Activated naive CD4-positive, alpha-beta T cell treated with anti-CD3 and anti-CD28 coated beads, Interleukin-2, amount 50 U/mL, for 24 hours (primary cell): ENCODE measurements at regions not wholly inside any gene's neighbourhood (a gene's known extent, or its start where the extent isn't known, plus 50 kb on each side); places are given as distances from the start of the nearest gene placed in this dataset.
"Not testable (repeated sequence)": the region's sequence is repeated elsewhere in the genome, so short reads cannot be mapped to it uniquely, and the experiment has no call there.

Experiments
- H3K27ac Mint-ChIP-seq: one replicate; pipeline ENCODE4 v1.8.0; 2021; ENCODE audit warnings: mild to moderate bottlenecking, mixed read lengths
- H3K27me3 Mint-ChIP-seq: one replicate; pipeline ENCODE4 v1.8.0; 2021; ENCODE audit warnings: mixed read lengths
- H3K36me3 Mint-ChIP-seq: one replicate; pipeline ENCODE4 v1.8.0; 2021; ENCODE audit warnings: mixed read lengths
- H3K4me1 Mint-ChIP-seq: one replicate; pipeline ENCODE4 v1.8.0; 2021; ENCODE audit warnings: mixed read lengths
- H3K4me3 Mint-ChIP-seq: one replicate; pipeline ENCODE4 v1.8.0; 2021; ENCODE audit warnings: mild to moderate bottlenecking, mixed read lengths
- H3K9me3 Mint-ChIP-seq: one replicate; pipeline ENCODE4 v1.8.0; 2021; ENCODE audit warnings: mixed read lengths

GRCh38 chr17:71427801-71428200, 693.0 kb upstream of the SOX9 start:
- H3K27ac Mint-ChIP-seq = no peak overlapping the region
- no peaks in the 10 kb centered on the region for H3K27me3 Mint-ChIP-seq
- no peaks in the 10 kb centered on the region for H3K36me3 Mint-ChIP-seq
- no peaks in the 10 kb centered on the region for H3K4me1 Mint-ChIP-seq
- peaks cover 11% of the 10 kb centered on the region for H3K9me3 Mint-ChIP-seq
- H3K4me3 Mint-ChIP-seq = no peak overlapping the region

DNA sequence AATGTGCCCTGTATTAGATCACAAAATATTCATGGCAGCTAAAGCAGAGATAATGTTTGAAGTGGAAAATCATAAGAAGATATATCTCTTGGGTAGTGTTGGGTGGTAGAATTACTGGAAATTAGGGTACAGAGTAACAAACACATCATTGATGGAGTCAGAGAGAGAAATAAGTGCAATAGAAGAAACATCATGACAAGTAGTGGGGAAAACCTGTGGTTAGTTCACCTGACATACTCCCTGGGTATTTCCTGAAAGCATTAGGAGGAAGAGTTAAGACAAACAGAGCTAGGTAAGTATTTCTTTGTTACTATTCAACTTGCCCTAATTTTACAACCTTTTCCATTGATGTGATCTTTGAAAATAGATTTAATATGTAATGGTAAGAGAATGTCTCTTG, 691.9 kb upstream of the SOX9 start:
- Mint-ChIP-seq H3K27me3 (no peaks in the 10 kb centered on the region), H3K27ac (no peak overlapping the region), H3K4me3 (no peak overlapping the region), H3K36me3 (no peaks in the 10 kb centered on the region), H3K9me3 (peaks cover 5% of the 10 kb centered on the region), H3K4me1 (no peaks in the 10 kb centered on the region)

GRCh38 chr17:71430281-71430680, 690.5 kb upstream of the SOX9 start:
- no peaks in the 10 kb centered on the region for H3K27me3 Mint-ChIP-seq
- no peaks in the 10 kb centered on the region for H3K36me3 Mint-ChIP-seq
- H3K9me3 Mint-ChIP-seq = peaks cover 5% of the 10 kb centered on the region
- H3K27ac Mint-ChIP-seq = no peak overlapping the region
- H3K4me3 Mint-ChIP-seq = no peak overlapping the region
- no peaks in the 10 kb centered on the region for H3K4me1 Mint-ChIP-seq

DNA sequence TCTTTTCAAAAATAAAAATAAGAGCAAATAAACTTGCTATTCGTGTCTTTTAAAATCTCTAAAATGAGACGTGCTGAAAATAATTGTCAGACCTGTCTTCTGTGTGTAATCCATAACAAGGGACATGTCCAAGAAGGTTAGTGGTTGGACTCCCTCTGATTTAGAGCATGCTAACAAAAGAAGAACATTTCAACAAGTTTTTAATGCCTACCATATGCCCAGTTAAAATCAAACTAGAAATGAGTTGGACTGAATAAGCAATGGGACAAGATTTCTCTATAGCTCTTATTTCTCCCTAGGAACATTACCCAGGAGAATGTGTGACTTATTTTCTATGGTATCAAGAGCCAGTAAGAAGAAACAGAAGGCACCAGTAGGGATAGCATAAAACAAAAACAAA, 689.7 kb upstream of the SOX9 start:
- Mint-ChIP-seq H3K4me1 (no peaks in the 10 kb centered on the region), H3K9me3 (peaks cover 5% of the 10 kb centered on the region), H3K27me3 (no peaks in the 10 kb centered on the region), H3K36me3 (no peaks in the 10 kb centered on the region), H3K4me3 (no peak overlapping the region), H3K27ac (no peak overlapping the region)

GRCh38 chr17:71432378-71433315, 688.2 kb upstream of the SOX9 start:
- H3K9me3 Mint-ChIP-seq = peaks cover 5% of the 10 kb centered on the region
- H3K4me3 Mint-ChIP-seq = no peak overlapping the region
- H3K27ac Mint-ChIP-seq = no peak overlapping the region
- H3K36me3 Mint-ChIP-seq = no peaks in the 10 kb centered on the region
- H3K27me3 Mint-ChIP-seq = no peaks in the 10 kb centered on the region
- H3K4me1 Mint-ChIP-seq = no peaks in the 10 kb centered on the region

DNA sequence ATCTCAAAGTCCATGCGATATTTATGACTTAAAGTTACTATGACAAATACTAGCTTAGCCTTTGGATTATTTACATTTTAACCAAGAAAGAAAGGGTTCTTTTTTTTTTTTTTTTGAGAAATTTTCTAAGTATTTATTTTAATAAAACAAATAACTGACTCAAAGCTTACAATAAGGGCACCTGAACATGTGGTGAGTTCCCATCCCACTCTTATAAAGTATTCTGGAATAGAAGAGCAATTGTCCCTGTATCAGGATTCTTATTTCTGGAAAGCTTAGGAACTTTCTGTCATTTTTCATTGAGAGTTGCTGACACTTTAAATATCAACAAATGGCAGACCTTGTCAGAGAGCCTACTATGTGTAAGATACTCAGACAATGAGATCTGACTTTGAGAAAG, 686.1 kb upstream of the SOX9 start:
- H3K27me3 Mint-ChIP-seq = no peaks in the 10 kb centered on the region
- no peaks in the 10 kb centered on the region for H3K36me3 Mint-ChIP-seq
- no peak overlapping the region for H3K27ac Mint-ChIP-seq
- H3K9me3 Mint-ChIP-seq = peaks cover 6% of the 10 kb centered on the region
- no peaks in the 10 kb centered on the region for H3K4me1 Mint-ChIP-seq
- no peak overlapping the region for H3K4me3 Mint-ChIP-seq

DNA sequence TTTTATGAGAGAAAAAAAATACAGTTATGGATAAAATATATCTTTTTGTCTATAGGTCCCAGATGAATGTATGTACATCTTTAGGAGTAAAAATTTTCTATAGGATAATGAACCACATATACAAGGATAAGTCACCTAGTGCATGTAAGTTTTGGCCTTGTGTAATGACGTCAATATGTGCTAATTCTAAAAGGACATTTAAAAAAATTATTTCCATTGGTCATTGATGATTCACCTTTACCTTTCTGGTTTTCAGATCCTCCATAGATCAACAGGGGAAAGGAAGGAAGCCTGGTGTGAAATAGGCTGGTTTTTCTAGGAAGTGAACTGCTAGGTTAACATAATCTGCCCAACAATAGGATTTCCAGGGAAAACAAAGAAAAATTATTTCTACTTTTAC, 684.3 kb upstream of the SOX9 start:
- Mint-ChIP-seq H3K4me1 (no peaks in the 10 kb centered on the region), H3K4me3 (no peak overlapping the region), H3K9me3 (peaks cover 8% of the 10 kb centered on the region), H3K27ac (no peak overlapping the region), H3K27me3 (no peaks in the 10 kb centered on the region), H3K36me3 (no peaks in the 10 kb centered on the region)

- Mint-ChIP-seq H3K4me3 (no peak overlapping the region), H3K4me1 (no peaks in the 10 kb centered on the region), H3K27me3 (no peaks in the 10 kb centered on the region), H3K27ac (no peak overlapping the region), H3K36me3 (no peaks in the 10 kb centered on the region), H3K9me3 (peaks cover 9% of the 10 kb centered on the region)
Observed at GRCh38 chr17:71437166-71437565, 683.7 kb upstream of the SOX9 start.

- Mint-ChIP-seq H3K4me1 (no peaks in the 10 kb centered on the region), H3K4me3 (no peak overlapping the region), H3K36me3 (no peaks in the 10 kb centered on the region), H3K27ac (no peak overlapping the region), H3K27me3 (no peaks in the 10 kb centered on the region), H3K9me3 (peaks cover 9% of the 10 kb centered on the region)
Observed at GRCh38 chr17:71438631-71439146, 682.1 kb upstream of the SOX9 start.

GRCh38 chr17:71440513-71440912, 680.3 kb upstream of the SOX9 start:
- Mint-ChIP-seq H3K27ac (no peak overlapping the region), H3K4me1 (no peaks in the 10 kb centered on the region), H3K4me3 (no peak overlapping the region), H3K27me3 (no peaks in the 10 kb centered on the region), H3K9me3 (peaks cover 9% of the 10 kb centered on the region), H3K36me3 (no peaks in the 10 kb centered on the region)

- no peaks in the 10 kb centered on the region for H3K36me3 Mint-ChIP-seq
- no peak overlapping the region for H3K27ac Mint-ChIP-seq
- H3K4me3 Mint-ChIP-seq = no peak overlapping the region
- no peaks in the 10 kb centered on the region for H3K27me3 Mint-ChIP-seq
- peaks cover 9% of the 10 kb centered on the region for H3K9me3 Mint-ChIP-seq
- H3K4me1 Mint-ChIP-seq = no peaks in the 10 kb centered on the region
Observed at GRCh38 chr17:71441098-71441497, 679.7 kb upstream of the SOX9 start.

DNA sequence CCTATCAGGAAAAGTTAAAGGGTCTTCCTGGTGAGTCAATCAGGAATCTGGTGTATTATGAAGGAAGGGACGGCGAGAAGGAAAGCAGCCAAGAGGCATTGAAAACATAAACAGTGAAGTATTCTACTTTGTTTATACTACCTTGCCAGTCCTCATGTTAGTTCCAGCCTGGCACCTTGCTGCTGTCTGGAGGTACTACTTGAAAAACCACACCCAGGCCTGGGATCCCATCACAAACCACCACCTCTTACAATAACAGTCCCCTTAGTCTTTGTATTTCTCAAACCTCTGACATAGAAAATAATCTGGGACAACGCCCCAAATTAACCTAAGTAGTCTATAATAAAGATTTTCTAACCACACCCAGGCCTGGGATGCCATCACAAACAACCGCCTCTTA, 676.7 kb upstream of the SOX9 start:
- no peaks in the 10 kb centered on the region for H3K4me1 Mint-ChIP-seq
- peaks cover 14% of the 10 kb centered on the region for H3K9me3 Mint-ChIP-seq
- no peaks in the 10 kb centered on the region for H3K27me3 Mint-ChIP-seq
- no peak overlapping the region for H3K4me3 Mint-ChIP-seq
- no peak overlapping the region for H3K27ac Mint-ChIP-seq
- H3K36me3 Mint-ChIP-seq = no peaks in the 10 kb centered on the region

- H3K27ac Mint-ChIP-seq = no peak overlapping the region
- H3K27me3 Mint-ChIP-seq = no peaks in the 10 kb centered on the region
- no peak overlapping the region for H3K4me3 Mint-ChIP-seq
- no peaks in the 10 kb centered on the region for H3K36me3 Mint-ChIP-seq
- H3K9me3 Mint-ChIP-seq = peaks cover 11% of the 10 kb centered on the region
- H3K4me1 Mint-ChIP-seq = no peaks in the 10 kb centered on the region
Observed at GRCh38 chr17:71446645-71447437, 674.0 kb upstream of the SOX9 start.

DNA sequence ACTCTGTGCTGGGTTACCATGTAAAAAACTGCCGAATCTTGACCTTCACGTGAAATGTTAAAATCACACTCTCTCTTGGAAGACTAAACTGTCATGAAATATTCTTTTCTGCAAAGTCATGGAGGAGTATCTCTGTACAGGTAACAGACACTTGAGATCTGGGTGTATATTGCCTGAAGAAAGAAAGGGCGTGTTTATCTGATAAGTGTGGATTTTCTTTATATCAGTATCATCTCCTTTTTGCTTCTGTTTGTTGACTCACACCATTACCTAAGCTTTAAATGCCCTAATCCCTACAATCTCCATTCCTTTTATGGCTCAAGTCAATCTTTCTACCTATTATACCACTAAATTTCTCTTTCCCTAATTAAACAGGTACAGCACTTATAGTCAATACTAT, 673.2 kb upstream of the SOX9 start:
- Mint-ChIP-seq H3K27ac (no peak overlapping the region), H3K36me3 (no peaks in the 10 kb centered on the region), H3K27me3 (no peaks in the 10 kb centered on the region), H3K4me1 (no peaks in the 10 kb centered on the region), H3K4me3 (no peak overlapping the region), H3K9me3 (peaks cover 11% of the 10 kb centered on the region)

DNA sequence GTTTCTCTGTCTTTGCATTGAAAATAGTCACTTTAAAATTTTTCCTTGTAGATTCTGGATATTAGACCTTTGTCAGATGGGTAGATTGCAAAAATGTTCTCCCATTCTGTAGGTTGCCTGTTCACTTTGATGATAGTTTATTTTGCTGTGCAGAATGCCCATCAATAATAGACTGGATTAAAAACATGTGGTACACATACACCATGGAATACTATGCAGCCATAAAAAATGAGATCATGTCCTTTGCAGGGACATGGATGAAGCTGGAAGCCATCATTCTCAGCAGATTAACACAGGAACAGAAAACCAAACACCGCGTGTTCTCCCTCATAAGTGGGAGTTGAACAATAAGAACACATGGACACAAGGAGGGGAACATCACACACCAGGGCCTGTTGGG, 670.2 kb upstream of the SOX9 start:
- H3K36me3 Mint-ChIP-seq, H3K4me3 Mint-ChIP-seq, H3K4me1 Mint-ChIP-seq, H3K27ac Mint-ChIP-seq, H3K27me3 Mint-ChIP-seq: not testable (repeated sequence)
- peaks cover 11% of the 10 kb centered on the region for H3K9me3 Mint-ChIP-seq

- Mint-ChIP-seq H3K27me3 (no peaks in the 10 kb centered on the region), H3K36me3 (no peaks in the 10 kb centered on the region), H3K9me3 (peaks cover 5% of the 10 kb centered on the region), H3K4me1 (no peaks in the 10 kb centered on the region), H3K4me3 (no peak overlapping the region), H3K27ac (no peak overlapping the region)
Observed at GRCh38 chr17:71453876-71454422, 666.9 kb upstream of the SOX9 start.
